GM19397 (cell line): ENCODE measurements at regions not wholly inside any gene's neighbourhood (a gene's known extent, or its start where the extent isn't known, plus 50 kb on each side); places are given as distances from the start of the nearest gene placed in this dataset.

Source experiments
- ATAC-seq: cut with Tn5 transposase; IDR thresholded peaks from one replicate; pipeline ENCODE4 v1.9.1; 2021; ENCODE audit warnings: mild to moderate bottlenecking, moderate library complexity; ENCODE audit not compliant: unreplicated experiment

DNA sequence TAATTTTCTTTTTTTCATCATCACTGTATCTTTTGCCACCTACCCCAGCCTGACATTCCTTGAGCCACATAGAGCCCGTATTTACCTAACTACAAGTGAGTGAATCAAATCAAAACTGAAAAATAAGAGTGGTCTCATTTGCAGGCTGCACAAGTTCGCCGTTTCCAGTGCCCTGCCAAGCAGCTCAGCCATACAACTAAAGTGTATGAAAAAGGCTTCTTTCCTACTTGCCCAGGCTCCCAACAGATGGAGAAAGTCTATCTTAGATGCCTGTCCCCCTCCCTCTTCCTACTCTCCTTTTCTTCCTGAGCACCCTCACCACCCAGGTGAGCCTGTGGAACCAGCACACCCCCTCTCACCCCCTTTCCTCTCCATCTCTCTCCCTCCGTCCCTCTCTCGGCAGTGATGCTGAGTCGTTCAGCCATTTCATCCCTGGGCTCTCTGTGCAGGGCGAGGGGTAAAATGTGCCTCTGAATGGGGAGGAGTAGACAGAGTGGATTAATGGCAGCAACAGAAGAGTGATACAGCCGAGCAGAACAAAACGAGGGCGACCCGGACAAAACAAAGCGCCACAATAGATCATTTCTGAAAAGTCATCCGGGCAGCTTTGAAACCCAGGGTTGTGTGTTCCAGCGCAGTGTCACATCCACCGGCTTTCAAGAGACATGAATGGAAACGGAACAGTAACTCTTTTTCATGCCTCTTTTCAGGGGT lies 65.0 kb upstream of the POU3F3 start:
- no peak for ATAC-seq

- ATAC-seq = no peak
Observed at GRCh38 chr2:104790100-104790811, 63.7 kb upstream of the POU3F3 start.

DNA sequence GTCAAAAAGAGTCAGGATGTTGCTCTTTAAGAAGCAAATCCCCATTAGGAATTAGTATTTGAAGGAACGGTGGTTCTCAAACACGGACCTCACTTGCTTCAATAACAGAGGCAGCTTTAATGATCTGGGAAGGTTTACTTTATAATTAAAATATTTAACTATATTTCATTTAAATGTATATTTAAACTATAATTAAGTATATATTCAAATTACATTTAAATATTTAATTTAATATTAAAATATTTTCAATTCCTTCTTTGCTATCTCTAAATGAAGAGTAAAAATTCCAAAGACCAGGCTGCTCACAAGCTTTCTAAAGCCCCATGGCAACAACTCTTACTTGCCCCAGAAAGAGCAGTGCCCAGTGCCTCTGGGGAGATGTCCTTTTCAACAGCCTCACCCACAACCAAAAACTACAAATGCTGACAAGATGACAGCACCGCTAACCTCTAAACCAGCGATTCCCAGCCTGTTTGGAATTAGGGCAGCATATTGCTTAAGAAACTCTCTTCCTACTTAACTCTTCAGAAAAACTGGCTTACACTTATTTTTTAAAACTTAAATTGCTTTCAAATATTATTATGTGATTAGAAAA lies 62.9 kb upstream of the POU3F3 start:
- ATAC-seq = no peak

DNA sequence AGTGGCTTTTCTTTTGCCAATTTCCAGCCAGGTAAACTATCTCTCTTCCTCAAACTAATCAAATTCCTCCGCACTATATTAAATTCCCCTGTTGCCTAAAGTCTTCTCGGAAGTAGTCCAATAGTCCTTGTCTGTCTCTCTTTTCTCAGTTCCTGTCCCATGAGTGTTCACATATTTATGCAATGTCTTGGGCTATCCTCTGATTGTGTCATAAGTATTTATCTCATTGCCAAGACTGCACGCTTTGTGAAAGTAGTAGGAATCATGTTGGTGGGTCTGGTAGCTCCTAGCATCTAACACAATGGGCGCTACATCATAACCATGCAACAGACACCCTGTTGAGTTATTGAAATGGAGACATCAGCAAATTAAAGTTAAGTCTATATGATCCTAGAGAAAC lies 59.9 kb upstream of the POU3F3 start:
- ATAC-seq = no peak

DNA sequence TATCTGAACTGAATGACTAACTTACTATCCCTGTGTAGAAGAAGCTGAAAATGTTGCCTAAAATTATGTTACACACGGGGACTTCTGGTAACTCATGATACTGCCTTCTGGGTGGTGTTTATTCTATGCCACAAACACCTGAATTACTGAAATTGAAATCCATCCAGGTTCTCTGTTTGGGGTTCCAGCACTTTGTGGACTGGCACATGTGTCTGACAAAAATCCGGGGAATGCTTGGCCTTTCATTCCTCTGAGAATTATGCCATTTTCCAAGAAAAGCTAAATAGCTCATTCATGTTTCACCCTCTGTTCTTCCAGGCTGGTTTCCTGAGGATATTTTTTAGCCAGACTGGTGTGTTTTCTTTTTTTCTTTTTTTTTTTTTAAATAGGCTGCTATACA lies 59.5 kb upstream of the POU3F3 start:
- ATAC-seq = no peak
